Panc1 (cell line): ENCODE measurements at regions not wholly inside any gene's neighbourhood (a gene's known extent, or its start where the extent isn't known, plus 50 kb on each side); places are given as distances from the start of the nearest gene placed in this dataset.

Experiments
- ATAC-seq: fragments of 200-7000 bp; cut with Tn5 transposase; 2 replicates; pipeline ENCODE4 v1.9.1; 2020; ENCODE audit warnings: mild to moderate bottlenecking, moderate library complexity
- BruUV-seq: library from RNA; stranded (reverse); fragments of 400-500 nt; replicated peaks from 2 replicates; lab custom pipeline; 2021; lab: Mats Ljungman, UMichigan
- CTCF ChIA-PET: fragments of 300-600 bp; sonication (Branson Sonifier 250); formaldehyde crosslinking; loops from one replicate; lab custom pipeline; 2022; ENCODE audit warnings: antibody characterized with exemption; lab: Charles Lee
- POLR2A ChIA-PET: fragments of 300-600 bp; sonication (Branson Sonifier 250); formaldehyde crosslinking; loops from one replicate; lab custom pipeline; 2022; ENCODE audit warnings: antibody characterized with exemption; lab: Charles Lee
- DNase-seq: peaks from one replicate; pipeline ENCODE4 v3.0.0-alpha.2; 2010; ENCODE audit warnings: low read depth, low spot score
- H3K27ac ChIP-seq: 2 replicates; pipeline ENCODE4 v1.5.1; 2011; ENCODE audit warnings: mild to moderate bottlenecking, low read length, inconsistent platforms
- H3K27me3 ChIP-seq: fragments of 200-500 bp; sonication (Bioruptor generic); 2 replicates; pipeline ENCODE4 v1.6.0; 2014; ENCODE audit warnings: low read length, inconsistent platforms; ENCODE audit not compliant: control insufficient read depth, insufficient read depth
- H3K36me3 ChIP-seq: fragments of 200-500 bp; sonication (Bioruptor generic); 2 replicates; pipeline ENCODE4 v1.5.1; 2014; ENCODE audit warnings: inconsistent platforms, mild to moderate bottlenecking, low read length, moderate library complexity; ENCODE audit not compliant: control insufficient read depth, insufficient read depth
- H3K4me1 ChIP-seq: 2 replicates; pipeline ENCODE4 v1.5.1; 2011; ENCODE audit warnings: inconsistent platforms, mild to moderate bottlenecking, low read length, moderate library complexity; ENCODE audit not compliant: control insufficient read depth, insufficient read depth
- H3K4me3 ChIP-seq, 2 experiments: 2 replicates each; pipeline ENCODE4 v1.5.1; 2011 to 2012; ENCODE audit warnings: low read depth in 2 of 2, low read length in 2 of 2, mild to moderate bottlenecking in 2 of 2, inconsistent platforms in 1 of 2, moderate library complexity in 1 of 2
- H3K9me3 ChIP-seq: fragments of 200-500 bp; sonication (Bioruptor generic); 2 replicates; pipeline ENCODE4 v1.5.1; 2014; ENCODE audit warnings: low read depth, mild to moderate bottlenecking, inconsistent platforms, low read length, moderate library complexity; ENCODE audit not compliant: control insufficient read depth, insufficient read depth
- POLR2AphosphoS5 ChIP-seq: IDR thresholded peaks from 2 replicates; pipeline ENCODE4 v1.6.1; 2012; ENCODE audit warnings: mild to moderate bottlenecking, low read depth, low read length, moderate library complexity
- REST ChIP-seq, 2 experiments: IDR thresholded peaks; 2 replicates each; pipeline ENCODE4 v1.6.1; 2011 to 2012; ENCODE audit warnings: low read depth in 2 of 2, control low read depth in 1 of 2, low read length in 1 of 2, mild to moderate bottlenecking in 1 of 2, moderate library complexity in 1 of 2; ENCODE audit not compliant: insufficient read depth in 1 of 2
- SIN3A ChIP-seq: IDR thresholded peaks from 2 replicates; pipeline ENCODE4 v1.6.1; 2012; ENCODE audit warnings: low read depth, mild to moderate bottlenecking, low read length, moderate library complexity, borderline replicate concordance; ENCODE audit not compliant: insufficient read depth
- TCF7L2 ChIP-seq: IDR thresholded peaks from 2 replicates; pipeline ENCODE4 v1.6.1; 2011; ENCODE audit warnings: mild to moderate bottlenecking, low read depth, low read length, inconsistent platforms
- in situ Hi-C: cut with HindIII; loops from 2 replicates; pipeline ENCODE4 v1.10.0; 2016; ENCODE audit warnings: low sequenced_read_pairs, low pct_unique_long_range_greater_than_20kb
- intact Hi-C: fragments of 100-400 bp; cut with micrococcal nuclease; formaldehyde crosslinking; loops from one replicate; pipeline ENCODE4 v1.10.0; 2022; ENCODE audit not compliant: unreplicated experiment
- TF ChIP-seq, protein P1 (sequence below): fragments of 450-650 bp; IDR thresholded peaks from 2 replicates; pipeline ENCODE4 v1.5.1; 2017; ENCODE audit warnings: mild to moderate bottlenecking

DNA sequence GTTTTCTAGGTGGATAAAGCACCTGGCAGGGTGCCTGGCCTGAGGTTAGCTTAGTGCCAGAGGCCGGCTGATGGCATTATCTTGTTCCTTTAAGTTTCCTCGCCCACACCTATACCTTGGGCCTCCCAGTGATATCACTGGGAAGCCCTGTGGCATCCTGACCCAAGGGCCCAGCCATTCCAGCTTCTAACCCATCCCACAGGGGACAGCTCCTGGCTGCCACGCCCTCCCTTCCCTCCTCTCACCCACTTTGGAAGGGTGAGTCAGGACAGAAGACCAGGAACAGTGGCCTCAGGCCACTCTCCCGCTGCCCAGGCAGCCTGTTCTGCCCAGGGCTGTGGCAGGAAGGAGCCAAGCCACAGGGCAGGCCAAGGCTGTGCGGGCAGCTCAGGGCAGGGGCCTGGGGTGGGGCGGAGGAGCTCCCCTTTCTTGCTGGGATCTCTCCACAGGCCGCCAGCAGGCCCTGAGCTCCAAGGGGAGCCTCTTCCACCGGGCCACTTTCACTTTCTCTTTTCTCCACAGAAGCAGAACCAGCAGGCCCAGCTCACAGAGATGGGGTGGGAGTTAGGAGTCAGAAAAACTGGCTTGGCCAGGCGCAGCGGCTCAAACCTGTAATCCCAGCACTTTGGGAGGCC is 75.1 kb downstream of the IRF2BPL start:
- CTCF ChIA-PET: interaction anchor here (0.9 kb wide), 1 partner anchor 39 kb away, joined by 7 read pairs; no protein-coding TSS in a partner anchor
- Histone ChIP-seq H3K4me1 (peaks cover 64% of the 10 kb centered on the region), H3K4me3 (peak overlapping the region; percentile 12 to 29; a peak in 3 of 4 replicates), H3K27me3 (no peaks in the 10 kb centered on the region), H3K36me3 (no peaks in the 10 kb centered on the region), H3K9me3 (no peaks in the 10 kb centered on the region), H3K27ac (peak overlapping the region; percentile 98)
- TF ChIP-seq SIN3A (no peak), POLR2AphosphoS5 (no peak), TCF7L2 (no peak), REST (IDR thresholded peaks at IDR 0.05; ENCODE audit: insufficient read depth in 1 of 2, low read depth in 2 of 2, low read length in 1 of 2) (no peak)
- TF ChIP-seq, protein P1, sequence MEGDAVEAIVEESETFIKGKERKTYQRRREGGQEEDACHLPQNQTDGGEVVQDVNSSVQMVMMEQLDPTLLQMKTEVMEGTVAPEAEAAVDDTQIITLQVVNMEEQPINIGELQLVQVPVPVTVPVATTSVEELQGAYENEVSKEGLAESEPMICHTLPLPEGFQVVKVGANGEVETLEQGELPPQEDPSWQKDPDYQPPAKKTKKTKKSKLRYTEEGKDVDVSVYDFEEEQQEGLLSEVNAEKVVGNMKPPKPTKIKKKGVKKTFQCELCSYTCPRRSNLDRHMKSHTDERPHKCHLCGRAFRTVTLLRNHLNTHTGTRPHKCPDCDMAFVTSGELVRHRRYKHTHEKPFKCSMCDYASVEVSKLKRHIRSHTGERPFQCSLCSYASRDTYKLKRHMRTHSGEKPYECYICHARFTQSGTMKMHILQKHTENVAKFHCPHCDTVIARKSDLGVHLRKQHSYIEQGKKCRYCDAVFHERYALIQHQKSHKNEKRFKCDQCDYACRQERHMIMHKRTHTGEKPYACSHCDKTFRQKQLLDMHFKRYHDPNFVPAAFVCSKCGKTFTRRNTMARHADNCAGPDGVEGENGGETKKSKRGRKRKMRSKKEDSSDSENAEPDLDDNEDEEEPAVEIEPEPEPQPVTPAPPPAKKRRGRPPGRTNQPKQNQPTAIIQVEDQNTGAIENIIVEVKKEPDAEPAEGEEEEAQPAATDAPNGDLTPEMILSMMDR: no peak
- no TSS peak for BruUV-seq
- DNase-seq (no peak), ATAC-seq (peak; percentile 74)
- intact Hi-C loops: no loop called here
- in situ Hi-C loops: no loop called here
- POLR2A ChIA-PET: interaction anchor here (0.6 kb wide), 1 partner anchor 69 kb away, joined by 6 read pairs; no protein-coding TSS in a partner anchor

DNA sequence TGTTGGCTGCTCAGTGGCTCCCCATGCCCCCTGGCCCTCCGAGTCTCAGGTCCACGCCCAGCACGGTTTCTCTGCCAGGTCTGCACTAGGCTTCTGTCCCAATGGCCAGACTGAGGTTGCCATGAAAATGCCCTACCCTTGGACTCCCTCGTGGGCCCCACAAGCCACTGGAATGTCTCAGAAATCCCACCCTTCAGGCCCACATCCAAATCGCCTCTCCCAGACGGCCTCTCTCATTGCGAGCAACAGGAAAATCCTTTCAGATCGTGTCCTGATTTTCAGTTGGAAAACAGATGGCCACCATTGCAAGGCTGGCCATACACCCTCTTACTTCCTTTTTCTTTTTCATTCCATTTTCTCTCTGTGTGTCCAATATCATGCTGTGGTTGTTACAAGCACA is 77.3 kb downstream of the IRF2BPL start:
- H3K27ac ChIP-seq: peak overlapping the region; percentile 86
- CTCF ChIA-PET: no interaction called here
- intact Hi-C loops: no loop called here

More for the DNA sequence above, 77.3 kb downstream of the IRF2BPL start:
- BruUV-seq: no TSS peak
- Histone ChIP-seq H3K27me3 (no peaks in the 10 kb centered on the region), H3K4me3 (no peak overlapping the region), H3K9me3 (no peaks in the 10 kb centered on the region), H3K4me1 (peaks cover 67% of the 10 kb centered on the region), H3K36me3 (no peaks in the 10 kb centered on the region)
- TF ChIP-seq, protein P1: no peak
- no peak for TF ChIP-seq SIN3A
- TF ChIP-seq REST (IDR thresholded peaks at IDR 0.05; ENCODE audit: insufficient read depth in 1 of 2, low read depth in 2 of 2, low read length in 1 of 2): no peak
- no peak for TF ChIP-seq TCF7L2
- no peak for TF ChIP-seq POLR2AphosphoS5
- DNase-seq (no peak), ATAC-seq (no peak)
- in situ Hi-C loops: no loop called here
- POLR2A ChIA-PET: no interaction called here
